Erythroblast (primary cell): ENCODE measurements at regions not wholly inside any gene's neighbourhood (a gene's known extent, or its start where the extent isn't known, plus 50 kb on each side); places are given as distances from the start of the nearest gene placed in this dataset.

Source experiments
- GATA1 ChIP-seq: IDR thresholded peaks from 2 replicates; pipeline ENCODE4 v1.6.1; 2011; ENCODE audit warnings: low read depth, mild to moderate bottlenecking, control low read depth, low read length, moderate library complexity
- POLR2A ChIP-seq: IDR thresholded peaks from 2 replicates; pipeline ENCODE4 v1.6.1; 2011; ENCODE audit warnings: mild to moderate bottlenecking, low read length

DNA sequence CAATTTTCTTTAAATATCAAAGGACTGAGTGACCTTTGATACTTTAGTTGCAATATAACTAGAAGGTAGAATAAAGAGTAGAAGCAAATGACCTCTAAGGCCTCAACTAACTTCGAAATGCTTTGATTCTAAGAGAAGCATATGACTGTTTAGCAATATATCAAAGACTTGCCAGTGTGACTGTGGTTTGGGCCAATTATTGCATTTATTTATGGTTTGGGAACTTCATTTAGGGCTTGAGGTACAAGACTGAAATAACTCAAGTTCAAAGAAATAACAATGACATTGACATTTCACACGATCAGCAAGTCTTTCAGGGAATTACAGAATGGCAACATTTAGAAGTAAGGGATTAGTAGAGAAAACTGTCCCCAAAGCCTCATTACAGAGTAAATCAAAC lies 709.7 kb upstream of the LRRC4C start:
- TF ChIP-seq POLR2A (no peak), GATA1 (no peak)
